Endothelial cell of umbilical vein (primary cell): ENCODE measurements at regions not wholly inside any gene's neighbourhood (a gene's known extent, or its start where the extent isn't known, plus 50 kb on each side); places are given as distances from the start of the nearest gene placed in this dataset.

Experiments
- BruUV-seq: library from RNA; stranded (reverse); fragments of 400-500 nt; replicated peaks from 2 replicates; lab custom pipeline; 2021; lab: Mats Ljungman, UMichigan
- CTCF ChIA-PET: fragments of 300-600, 350-600 bp; sonication (Branson Sonifier 250); formaldehyde crosslinking; loops from one replicate; lab custom pipeline; 2021; ENCODE audit warnings: antibody characterized with exemption, inconsistent platforms; lab: Charles Lee
- POLR2A ChIA-PET: fragments of 300-600, 350-600 bp; sonication (Branson Sonifier 250); formaldehyde crosslinking; loops from one replicate; lab custom pipeline; 2021; ENCODE audit warnings: antibody characterized with exemption, inconsistent platforms; lab: Charles Lee
- DNase-seq: peaks from one replicate; pipeline ENCODE4 v3.0.0-alpha.2; 2011; ENCODE audit warnings: low read depth, low spot score
- FAIRE-seq: peaks from 2 replicates; lab custom pipeline; 2011; peaks lifted over from hg19 to GRCh38; lab: Jason Lieb, UNC
- H2AFZ ChIP-seq: 2 replicates; pipeline ENCODE4 v1.6.0; 2012; ENCODE audit warnings: low read depth, low read length, control low read depth, inconsistent platforms
- H3K27ac ChIP-seq: 2 replicates; pipeline ENCODE4 v1.5.1; 2011; ENCODE audit warnings: low read depth, mild to moderate bottlenecking, control low read depth, low read length, moderate library complexity; ENCODE audit not compliant: insufficient read depth
- H3K27me3 ChIP-seq, 2 experiments: 2 replicates each; pipeline versions ENCODE4 v1.6.0 to v1.6.1; 2011; ENCODE audit warnings: low read length in 2 of 2, mixed read lengths in 1 of 2; ENCODE audit not compliant: control insufficient read depth in 2 of 2, insufficient read depth in 2 of 2
- H3K36me3 ChIP-seq, 2 experiments: 2 replicates in 1 of 2; 3 replicates in 1 of 2; pipeline ENCODE4 v1.5.1; 2011; ENCODE audit warnings: low read length in 2 of 2, mild to moderate bottlenecking in 1 of 2, moderate library complexity in 1 of 2; ENCODE audit not compliant: control insufficient read depth in 2 of 2, insufficient read depth in 2 of 2; ENCODE audit errors: extremely low read depth in 1 of 2
- H3K4me1 ChIP-seq: 3 replicates; pipeline ENCODE4 v1.5.1; 2011; ENCODE audit warnings: mild to moderate bottlenecking, low read length; ENCODE audit not compliant: control insufficient read depth, insufficient read depth; ENCODE audit errors: extremely low read depth
- H3K4me2 ChIP-seq: 2 replicates; pipeline ENCODE4 v1.6.1; 2011; ENCODE audit warnings: low read length, control low read depth, mixed read lengths; ENCODE audit not compliant: insufficient read depth
- H3K4me3 ChIP-seq, 3 experiments: fragments of 200-600 bp in 1 of 3; sonication (generic), shearing (Covaris generic) in 1 of 3; replicated peaks in 1 of 3; 2 replicates each; pipeline ENCODE4 v1.5.1; 2011 to 2016; ENCODE audit warnings: control low read depth in 3 of 3, low read length in 3 of 3, mild to moderate bottlenecking in 2 of 3, inconsistent platforms in 1 of 3, low read depth in 1 of 3, moderate library complexity in 1 of 3; ENCODE audit not compliant: insufficient read depth in 1 of 3
- H3K79me2 ChIP-seq: 2 replicates; pipeline ENCODE4 v1.6.0; 2012; ENCODE audit warnings: low read length, inconsistent platforms; ENCODE audit not compliant: control insufficient read depth, insufficient read depth
- H3K9ac ChIP-seq: replicated peaks from 2 replicates; pipeline ENCODE3; 2011; ENCODE audit warnings: low read length, control low read depth; ENCODE audit not compliant: insufficient read depth; ENCODE audit errors: extremely low read depth
- H3K9me1 ChIP-seq: replicated peaks from 3 replicates; pipeline ENCODE4 v1.6.0; 2011; ENCODE audit warnings: mild to moderate bottlenecking, low read length; ENCODE audit not compliant: control insufficient read depth, insufficient read depth; ENCODE audit errors: extremely low read depth
- H3K9me3 ChIP-seq: replicated peaks from 2 replicates; pipeline ENCODE4 v1.5.1; 2012; ENCODE audit warnings: low read length, inconsistent platforms; ENCODE audit not compliant: control insufficient read depth, insufficient read depth
- H4K20me1 ChIP-seq: replicated peaks from 2 replicates; pipeline ENCODE3; 2011; ENCODE audit warnings: mild to moderate bottlenecking, low read length; ENCODE audit not compliant: control insufficient read depth, insufficient read depth; ENCODE audit errors: extremely low read depth
- CTCF ChIP-seq, 2 donors: IDR thresholded peaks; 1 replicate in 1 of 2; 2 replicates in 1 of 2; pipeline ENCODE4 v1.5.1; 2011; ENCODE audit warnings: low read length in 2 of 2, mild to moderate bottlenecking in 2 of 2, moderate library complexity in 2 of 2, control low read depth in 1 of 2, inconsistent platforms in 1 of 2, low read depth in 1 of 2; ENCODE audit not compliant: insufficient read depth in 1 of 2; ENCODE audit errors: extremely low read depth in 1 of 2
- EZH2 ChIP-seq: IDR thresholded peaks from 2 replicates; pipeline ENCODE4 v1.6.1; 2012; ENCODE audit warnings: borderline replicate concordance, low read depth, mild to moderate bottlenecking, moderate library complexity, low read length, inconsistent platforms; ENCODE audit not compliant: severe bottlenecking
- FOS ChIP-seq: IDR thresholded peaks from 2 replicates; pipeline ENCODE4 v1.6.1; 2011; ENCODE audit warnings: mild to moderate bottlenecking, low read length, moderate library complexity, borderline replicate concordance; ENCODE audit not compliant: insufficient read depth
- GATA2 ChIP-seq: IDR thresholded peaks from 2 replicates; pipeline ENCODE4 v1.7.0; 2011; ENCODE audit warnings: low read depth, mild to moderate bottlenecking, moderate library complexity, mixed read lengths, low read length; ENCODE audit not compliant: insufficient read length, insufficient read depth
- JUN ChIP-seq: IDR thresholded peaks from 2 replicates; pipeline ENCODE4 v1.6.1; 2011; ENCODE audit warnings: borderline replicate concordance, low read depth; ENCODE audit not compliant: insufficient read length, insufficient read depth
- MYC ChIP-seq: IDR thresholded peaks from one replicate; pipeline ENCODE4 v1.6.1; 2011; ENCODE audit warnings: mild to moderate bottlenecking, low read depth, low read length
- POLR2A ChIP-seq: IDR thresholded peaks from 2 replicates; pipeline ENCODE4 v1.6.1; 2012; ENCODE audit warnings: low read depth, mild to moderate bottlenecking, control low read depth, low read length
- POLR2AphosphoS5 ChIP-seq: IDR thresholded peaks from 2 replicates; pipeline ENCODE4 v1.6.1; 2012; ENCODE audit warnings: low read depth, mild to moderate bottlenecking, control low read depth, low read length, moderate library complexity; ENCODE audit not compliant: insufficient read depth
- dilution Hi-C: fragments of 300-500 bp; cut with MboI; formaldehyde crosslinking; loops from one replicate; pipeline ENCODE4 v1.15.0; 2019; ENCODE audit warnings: low sequenced_read_pairs; ENCODE audit not compliant: extremely low pct_ligation_motif_present
- intact Hi-C: fragments of 100-400 bp; cut with micrococcal nuclease; formaldehyde crosslinking; loops from one replicate; pipeline ENCODE4 v1.10.0; 2022
- TF ChIP-seq, protein P1 (sequence below): IDR thresholded peaks from 2 replicates; pipeline ENCODE4 v1.6.1; 2011; ENCODE audit not compliant: insufficient read depth, insufficient read length

- FAIRE-seq = no peak
- DNase-seq = no peak
- POLR2A ChIA-PET = interaction anchor here (1.3 kb wide), 1 partner anchor 11 kb away, joined by 3 read pairs; no protein-coding TSS in a partner anchor
- no peaks in the 10 kb centered on the region for H3K79me2 ChIP-seq
- dilution Hi-C loops = no loop called here
- no peaks in the 10 kb centered on the region for H3K9me3 ChIP-seq
- CTCF ChIA-PET = no interaction called here
- H3K27ac ChIP-seq = no peak overlapping the region
- no peaks in the 10 kb centered on the region for H3K4me1 ChIP-seq
- no peaks in the 10 kb centered on the region for H3K36me3 ChIP-seq
- H3K9me1 ChIP-seq = no peaks in the 10 kb centered on the region
- H3K4me2 ChIP-seq = no peak overlapping the region
- BruUV-seq = no TSS peak
- H3K27me3 ChIP-seq = peaks cover 5 to 11% of the 10 kb centered on the region in 2 experiments
- H3K4me3 ChIP-seq = no peak overlapping the region
- H3K9ac ChIP-seq = no peak overlapping the region
- no peaks in the 10 kb centered on the region for H4K20me1 ChIP-seq
- no peak overlapping the region for H2AFZ ChIP-seq
- intact Hi-C loops = no loop called here
- TF ChIP-seq EZH2 = no peak
- TF ChIP-seq MYC = no peak
Measured at GRCh38 chr2:61774351-61774750, 79.5 kb downstream of the FAM161A start.

DNA sequence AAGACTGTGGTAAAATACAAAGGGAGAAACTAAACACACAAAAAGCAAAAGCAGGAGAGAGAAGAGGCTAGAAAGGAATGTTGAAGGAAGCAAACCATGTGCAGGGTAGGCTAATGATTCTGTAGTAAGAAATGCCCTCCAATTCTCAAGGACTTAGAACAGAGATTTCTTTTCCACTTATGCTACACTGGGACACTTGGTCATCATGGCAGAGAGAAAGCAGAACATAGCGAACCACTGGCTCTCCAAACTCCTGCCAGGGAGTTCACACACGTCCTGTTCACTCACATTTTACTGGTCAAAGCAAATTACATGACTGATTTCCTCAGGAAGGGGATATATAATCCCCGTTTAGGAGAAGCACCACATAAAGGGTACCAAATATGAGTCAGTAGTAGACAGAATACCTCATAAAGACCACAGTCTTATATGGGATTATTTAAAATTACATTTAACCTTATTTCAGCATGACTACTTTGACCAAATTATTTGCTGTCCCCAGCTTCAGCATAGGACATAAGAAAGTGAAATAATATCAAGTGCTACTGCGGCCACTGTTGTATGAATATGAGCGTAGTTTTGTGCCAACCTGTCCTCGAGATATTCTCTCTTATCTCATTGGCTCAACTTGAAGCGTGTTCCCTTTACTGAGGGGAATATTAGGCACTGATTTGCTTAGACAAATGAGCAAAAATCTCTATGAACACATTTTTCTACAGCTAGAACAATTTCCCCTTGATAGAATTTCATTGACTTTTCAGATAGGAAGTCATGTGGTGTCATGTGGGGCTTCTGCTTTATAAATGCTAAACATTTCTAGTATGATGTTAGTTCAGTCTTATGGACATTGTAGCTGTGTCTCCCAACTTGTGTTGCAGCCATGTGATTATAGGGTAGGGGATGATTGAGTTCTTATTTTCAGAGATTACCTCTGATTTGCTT lies 81.7 kb downstream of the FAM161A start:
- FAIRE-seq = no peak
- Histone ChIP-seq H3K36me3 (no peaks in the 10 kb centered on the region), H3K4me3 (no peak overlapping the region), H2AFZ (no peak overlapping the region), H3K9me3 (no peaks in the 10 kb centered on the region), H3K9me1 (no peaks in the 10 kb centered on the region), H3K27ac (no peak overlapping the region), H3K79me2 (no peaks in the 10 kb centered on the region), H3K4me2 (no peak overlapping the region), H3K27me3 (peaks cover 6 to 11% of the 10 kb centered on the region in 2 experiments), H3K4me1 (no peaks in the 10 kb centered on the region), H4K20me1 (no peaks in the 10 kb centered on the region), H3K9ac (no peak overlapping the region)
- POLR2A ChIA-PET = no interaction called here
- TF ChIP-seq, protein P1, sequence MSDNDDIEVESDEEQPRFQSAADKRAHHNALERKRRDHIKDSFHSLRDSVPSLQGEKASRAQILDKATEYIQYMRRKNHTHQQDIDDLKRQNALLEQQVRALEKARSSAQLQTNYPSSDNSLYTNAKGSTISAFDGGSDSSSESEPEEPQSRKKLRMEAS = no peak
- TF ChIP-seq JUN (no peak), FOS (no peak), POLR2A (no peak), POLR2AphosphoS5 (no peak), CTCF (IDR thresholded peaks at IDR 0.05; ENCODE audit: extremely low read depth in 1 of 2, insufficient read depth in 1 of 2, low read depth in 1 of 2, low read length in 2 of 2) (no peak), EZH2 (no peak), GATA2 (no peak), MYC (no peak)
- dilution Hi-C loops (no loop called here), intact Hi-C loops (no loop called here)
- BruUV-seq = no TSS peak
- DNase-seq = no peak
- CTCF ChIA-PET = no interaction called here
